Right kidney (tissue), 1 donor: ENCODE measurements at regions not wholly inside any gene's neighbourhood (a gene's known extent, or its start where the extent isn't known, plus 50 kb on each side); places are given as distances from the start of the nearest gene placed in this dataset.

Source experiments
- DNase-seq: peaks from one replicate; pipeline ENCODE4 v3.0.0-alpha.2; 2016

DNA sequence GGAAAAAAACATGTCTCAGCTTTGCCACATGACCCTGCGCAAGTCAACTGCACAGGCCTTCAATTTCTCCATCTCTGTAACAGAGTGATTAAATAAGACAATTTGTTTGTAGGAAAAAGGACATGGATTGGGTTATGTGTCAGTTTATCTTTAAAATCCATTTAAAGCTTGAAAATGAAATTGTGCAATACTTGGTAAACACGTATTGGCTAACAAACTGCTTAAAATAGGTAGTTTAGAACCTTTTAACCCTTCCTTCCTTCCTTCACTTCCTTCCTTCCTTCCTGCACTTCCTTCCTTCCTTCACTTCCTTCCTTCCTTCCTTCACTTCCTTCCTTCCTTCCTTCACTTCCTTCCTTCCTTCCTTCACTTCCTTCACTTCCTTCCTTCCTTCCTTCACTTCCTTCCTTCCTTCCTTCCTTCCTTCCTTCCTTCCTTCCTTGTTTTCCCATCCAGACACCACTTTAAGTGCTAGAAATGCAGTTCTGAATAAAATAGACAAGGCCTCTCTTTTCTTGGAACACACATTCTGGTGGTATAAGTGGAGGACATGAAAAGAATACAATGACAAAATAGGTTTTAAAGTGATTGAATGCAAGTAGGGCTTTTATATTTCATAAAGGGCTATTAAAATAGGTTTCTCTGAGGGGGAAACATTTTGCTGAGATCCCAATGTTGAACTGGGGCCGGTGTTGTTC lies 130.2 kb upstream of the TP63 start:
- DNase-seq = no peak

DNA sequence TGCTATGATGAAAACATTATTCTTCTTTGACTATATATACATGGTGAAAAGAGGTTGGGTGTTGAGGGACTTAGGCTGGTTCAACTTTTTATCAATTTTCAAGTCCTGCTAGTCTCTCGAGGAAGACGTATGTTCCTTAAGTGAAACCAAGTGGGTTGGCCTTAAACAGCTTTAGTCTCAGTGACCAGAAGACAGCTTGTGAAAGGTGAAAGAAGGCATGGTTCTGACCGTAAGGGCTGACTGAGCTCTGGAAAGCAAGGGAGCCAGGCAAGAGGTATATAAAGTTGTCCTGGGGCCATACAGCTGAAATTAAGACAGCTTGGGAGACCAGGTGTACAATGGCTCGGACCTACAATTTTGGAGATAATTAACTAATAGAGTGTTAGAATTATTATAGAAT lies 128.9 kb upstream of the TP63 start:
- DNase-seq = no peak

- DNase-seq = no peak
These were observed 128.4 kb upstream of the TP63 start for GRCh38 chr3:189502676-189503257.

GRCh38 chr3:189507856-189508255 lies 123.3 kb upstream of the TP63 start:
- no peak for DNase-seq

- peak; percentile 11 for DNase-seq
These were observed 122.2 kb upstream of the TP63 start for GRCh38 chr3:189508784-189509501.

- no peak for DNase-seq
These were observed 119.2 kb upstream of the TP63 start for GRCh38 chr3:189512039-189512438.

DNA sequence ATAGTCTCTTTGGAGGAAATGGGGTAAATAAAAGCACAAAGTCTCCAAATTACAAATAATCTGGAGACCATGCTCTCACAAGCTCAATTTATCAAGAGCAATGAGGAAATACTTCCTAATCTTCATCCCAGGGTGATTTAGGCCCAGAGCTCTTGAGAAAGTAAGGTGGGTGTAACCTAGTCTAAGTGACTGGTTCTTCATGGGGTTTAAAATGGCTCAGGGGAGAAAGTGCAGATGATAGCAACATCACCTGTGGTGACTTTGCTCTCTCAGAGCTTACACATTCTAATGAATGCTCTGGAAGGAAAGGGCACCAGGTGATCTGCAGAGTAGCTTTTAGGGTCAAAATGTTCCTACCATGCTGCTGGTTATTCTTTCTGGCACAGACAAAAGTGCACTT lies 118.4 kb upstream of the TP63 start:
- no peak for DNase-seq

- DNase-seq = no peak
These were observed 117.7 kb upstream of the TP63 start for GRCh38 chr3:189513281-189514117.

GRCh38 chr3:189516039-189516438 lies 115.2 kb upstream of the TP63 start:
- DNase-seq = no peak

DNA sequence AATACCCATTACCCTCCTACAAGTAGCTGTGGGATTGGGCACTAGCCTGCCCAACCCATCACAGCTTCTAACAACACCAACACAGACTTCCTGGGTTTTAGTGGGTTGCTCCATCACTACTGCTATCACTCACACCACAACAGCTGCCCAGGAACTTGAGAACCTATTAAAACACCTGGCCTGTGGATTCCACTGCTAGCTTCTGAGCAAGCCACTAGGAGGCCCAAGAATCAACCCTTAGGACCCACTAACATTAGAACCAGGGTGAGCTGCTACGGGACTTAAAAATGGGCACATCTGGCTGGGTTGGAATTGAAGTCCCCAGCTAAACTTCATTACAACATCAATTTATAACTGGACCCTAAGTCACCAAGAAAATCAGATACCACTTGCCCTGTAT lies 113.2 kb upstream of the TP63 start:
- no peak for DNase-seq

DNA sequence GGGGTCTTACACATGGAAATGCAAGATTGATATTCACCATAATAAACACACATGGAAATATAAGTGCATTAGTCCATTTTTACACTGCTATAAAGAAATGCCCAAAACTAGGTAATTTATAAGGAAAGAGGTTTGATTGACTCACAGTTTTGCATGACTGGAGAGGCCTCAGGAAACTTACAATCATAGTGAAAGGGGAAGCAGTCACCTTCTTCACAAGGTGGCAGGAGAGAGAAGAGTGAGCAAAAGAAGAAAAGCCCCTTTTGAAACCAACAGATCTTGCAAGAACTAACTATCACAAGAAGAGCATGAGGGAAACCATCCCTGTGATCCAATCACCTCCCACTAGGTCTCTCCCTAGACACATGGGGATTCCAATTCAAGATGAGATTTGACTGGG lies 111.7 kb upstream of the TP63 start:
- no peak for DNase-seq

- no peak for DNase-seq
These were observed 101.7 kb upstream of the TP63 start for GRCh38 chr3:189529468-189529867.

DNA sequence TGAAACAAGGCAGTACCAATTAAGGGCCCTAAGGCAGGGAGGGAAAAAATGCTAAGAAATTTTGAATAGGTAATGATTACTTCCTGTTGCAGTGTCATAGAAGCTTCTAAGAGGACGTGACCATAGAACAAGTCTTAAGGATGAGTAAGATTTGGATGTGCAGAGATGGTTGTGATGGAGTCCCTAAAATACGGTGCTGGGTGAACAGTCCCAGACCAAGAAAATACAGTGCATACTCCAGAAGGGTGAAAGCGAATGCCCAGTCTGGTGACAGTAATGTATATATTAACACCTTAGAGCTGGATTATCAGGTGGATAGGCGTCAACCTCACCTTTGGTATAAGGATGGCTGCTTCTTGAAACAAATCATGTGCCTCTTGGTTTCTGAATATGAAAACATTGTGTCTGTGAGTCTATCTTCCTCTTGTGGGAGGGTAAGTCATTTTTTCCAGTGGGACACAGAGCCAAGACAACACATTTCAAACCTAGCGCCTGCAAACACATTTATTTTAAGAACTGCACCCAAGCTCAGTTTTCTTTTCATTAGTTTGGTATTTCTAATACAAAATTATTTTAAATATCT lies 101.2 kb upstream of the TP63 start:
- DNase-seq = no peak

DNA sequence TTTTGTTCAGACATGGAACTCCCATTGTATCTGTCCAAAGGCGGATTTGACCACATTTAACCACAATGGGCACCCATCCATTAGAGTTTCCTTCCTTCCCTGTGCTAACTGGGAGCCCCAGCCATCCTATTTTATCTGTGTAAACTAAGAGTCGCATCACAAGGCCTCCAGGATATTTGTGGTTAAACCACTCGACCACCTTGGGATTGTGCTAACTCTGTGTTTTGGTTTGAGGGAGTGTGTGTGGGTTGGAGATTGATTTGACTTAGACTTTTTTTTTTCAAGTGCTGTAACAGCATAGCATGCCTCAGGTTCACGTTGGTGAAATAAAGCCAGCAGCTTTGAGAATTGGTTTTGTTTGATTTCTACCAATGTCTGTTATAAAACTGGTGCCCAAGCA lies 100.4 kb upstream of the TP63 start:
- DNase-seq = no peak

DNA sequence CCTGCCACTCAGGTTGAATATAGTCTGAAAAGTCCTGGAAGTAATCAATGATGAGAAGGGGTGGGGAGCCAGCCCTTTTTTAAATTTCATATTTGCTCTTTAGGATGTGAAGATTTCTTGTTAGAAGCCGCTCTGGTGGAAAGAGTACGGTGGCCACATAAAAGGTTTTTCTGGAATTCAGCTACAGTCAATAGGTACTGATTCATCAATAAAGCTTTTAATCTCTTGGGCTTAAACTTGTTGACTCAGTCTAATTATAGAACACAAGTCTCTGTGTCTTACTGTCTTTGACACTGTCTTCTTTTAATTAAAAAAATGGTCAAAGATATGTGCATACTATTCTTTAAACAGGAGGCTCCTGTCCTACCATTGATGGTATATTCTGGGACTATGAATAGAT lies 99.9 kb upstream of the TP63 start:
- DNase-seq = no peak

DNA sequence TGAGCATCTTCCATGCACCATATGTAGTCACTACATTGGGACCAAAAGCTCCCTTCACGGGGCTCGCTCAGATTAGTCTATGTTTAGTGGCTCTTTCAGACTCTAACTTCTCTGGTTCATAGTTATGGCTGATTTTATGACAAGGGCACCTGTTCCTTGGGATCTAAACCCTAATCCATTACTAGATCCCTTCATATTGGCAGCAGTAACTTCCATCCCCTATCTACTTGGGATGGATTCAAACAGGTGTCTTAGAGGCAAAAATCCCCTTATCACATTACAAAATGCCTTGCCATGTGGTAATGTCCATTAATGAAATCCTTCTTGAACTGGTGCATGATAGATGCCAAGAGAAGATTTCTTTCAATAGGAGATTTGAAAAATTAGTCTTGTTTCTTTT lies 96.7 kb upstream of the TP63 start:
- no peak for DNase-seq

DNA sequence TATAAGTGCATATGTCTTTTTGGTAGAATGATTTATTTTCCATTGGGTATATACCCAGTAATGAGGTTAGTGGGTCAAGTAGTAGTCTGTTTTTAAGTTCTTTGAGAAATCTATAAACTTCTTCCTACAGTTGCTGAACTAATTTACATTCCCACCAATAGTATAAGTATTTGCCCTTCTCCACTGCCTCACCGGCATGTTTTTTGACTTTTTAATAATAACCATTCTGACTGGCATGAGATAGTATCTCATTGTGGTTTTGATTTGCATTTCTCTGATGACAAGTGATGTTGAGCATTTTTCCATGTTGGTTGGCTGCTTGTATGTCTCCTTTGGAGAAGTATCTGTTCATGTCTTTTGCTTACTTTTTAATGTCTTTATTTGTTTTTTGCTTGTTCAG lies 94.1 kb upstream of the TP63 start:
- no peak for DNase-seq

GRCh38 chr3:189547448-189547847 lies 83.7 kb upstream of the TP63 start:
- DNase-seq = no peak

DNA sequence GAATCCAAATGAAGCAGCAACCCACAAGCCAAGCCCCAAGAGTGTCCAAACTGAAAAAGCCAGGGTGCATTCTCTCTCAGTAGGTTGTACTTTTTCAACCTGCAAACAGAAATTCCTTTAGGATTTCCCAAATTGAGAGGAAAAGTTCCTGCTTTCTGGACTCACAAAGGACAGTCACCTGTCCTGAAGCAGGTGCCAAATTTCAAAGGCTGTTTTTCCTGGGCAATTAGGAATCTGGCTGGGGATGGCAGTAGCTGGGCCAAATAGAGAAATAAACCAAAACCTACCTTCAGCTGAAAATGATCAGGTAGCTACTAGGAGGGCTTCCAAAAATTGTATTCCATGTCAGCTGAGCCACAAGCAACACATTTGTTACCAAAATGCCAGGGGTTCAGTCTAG lies 83.1 kb upstream of the TP63 start:
- DNase-seq = no peak

- no peak for DNase-seq
These were observed 80.2 kb upstream of the TP63 start for GRCh38 chr3:189551007-189551406.

DNA sequence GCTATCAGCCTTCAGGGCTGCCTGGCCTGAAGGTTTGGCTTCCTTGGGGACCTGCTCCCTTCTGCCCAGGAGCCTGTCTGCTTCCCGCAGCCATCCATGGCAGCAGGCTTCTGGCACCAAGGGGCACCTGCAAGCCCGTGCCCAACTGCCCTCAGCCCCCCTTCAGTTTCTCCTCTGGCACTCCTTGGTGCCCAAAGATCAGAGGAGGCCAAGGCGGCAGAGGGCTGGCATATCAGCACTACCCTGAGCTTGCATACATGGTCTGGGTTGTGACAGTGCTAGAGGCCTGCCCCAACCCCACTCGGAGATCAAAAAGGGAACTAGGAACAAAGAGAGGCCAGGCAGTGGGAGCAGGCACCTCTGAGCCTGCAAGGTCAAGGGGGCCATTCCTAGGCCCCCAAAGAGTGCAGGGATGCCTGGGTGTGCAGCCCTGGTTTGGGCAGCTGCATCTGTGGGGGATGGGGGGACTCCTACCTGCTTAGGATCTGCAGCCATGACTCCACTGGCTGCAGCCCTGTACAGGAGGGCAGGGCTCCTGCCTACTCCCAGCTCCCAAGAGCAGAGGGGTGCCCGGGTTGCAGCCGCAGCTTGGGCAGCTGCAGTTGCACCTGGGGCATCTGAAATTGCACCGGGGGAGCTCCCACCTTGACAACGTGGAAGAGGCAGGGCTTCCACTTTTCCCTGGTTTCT lies 76.2 kb upstream of the TP63 start:
- DNase-seq = no peak

GRCh38 chr3:189555558-189555881 lies 75.7 kb upstream of the TP63 start:
- no peak for DNase-seq
